GF-D8 (cell line): ENCODE measurements at regions not wholly inside any gene's neighbourhood (a gene's known extent, or its start where the extent isn't known, plus 50 kb on each side); places are given as distances from the start of the nearest gene placed in this dataset.
"Not testable (repeated sequence)": the region's sequence is repeated elsewhere in the genome, so short reads cannot be mapped to it uniquely, and the experiment has no call there.

Source experiments
- DNase-seq: peaks from one replicate; lab custom pipeline; 2025; lab: John Stamatoyannopoulos, UW

DNA sequence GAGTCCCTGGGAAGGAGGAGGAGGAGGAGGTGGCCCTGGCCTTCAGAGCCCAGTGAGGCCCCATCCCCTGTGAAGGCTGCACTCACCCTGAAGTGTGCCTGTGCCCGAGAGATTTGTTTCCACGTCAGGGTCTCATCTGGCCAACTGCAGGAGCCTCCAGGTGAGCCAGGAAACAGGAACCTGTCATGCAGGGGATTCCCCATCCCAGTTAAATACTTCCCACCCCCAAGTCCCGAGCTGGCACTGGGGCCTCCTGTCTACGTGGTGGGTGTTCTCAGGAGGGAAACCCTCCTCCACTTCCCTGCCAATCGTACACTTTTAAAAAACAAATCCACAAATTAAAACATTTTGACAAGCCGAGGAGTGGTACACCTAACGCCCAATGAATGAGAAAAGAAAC, 50.9 kb upstream of the SFSWAP start:
- DNase-seq, result not testable (repeated sequence)

DNA sequence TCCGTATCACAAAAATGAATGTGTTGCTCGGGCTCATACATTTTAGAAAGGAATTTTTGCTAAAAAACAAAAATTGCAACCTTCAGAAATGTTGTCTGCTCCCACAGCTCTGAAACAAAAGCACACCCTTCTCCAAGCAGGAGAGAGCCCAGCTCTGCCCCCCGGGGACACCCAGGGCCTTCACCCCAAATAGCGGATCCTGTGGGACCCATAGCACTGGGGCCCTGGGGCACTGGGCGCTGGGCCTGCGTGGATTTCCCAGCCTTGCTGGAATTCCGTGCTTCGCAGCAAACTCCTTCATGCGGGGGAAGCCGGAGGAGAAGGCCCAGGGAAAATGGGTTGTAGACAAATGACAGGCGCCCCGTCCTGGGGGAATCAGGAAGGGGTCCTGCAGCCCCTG, 50.5 kb upstream of the SFSWAP start:
- not testable (repeated sequence) for DNase-seq
